ACHN (cell line): ENCODE measurements at regions not wholly inside any gene's neighbourhood (a gene's known extent, or its start where the extent isn't known, plus 50 kb on each side); places are given as distances from the start of the nearest gene placed in this dataset.
"Not testable (repeated sequence)": the region's sequence is repeated elsewhere in the genome, so short reads cannot be mapped to it uniquely, and the experiment has no call there.

Source experiments
- DNase-seq: peaks from one replicate; pipeline ENCODE4 v3.0.0-alpha.2; 2015
- in situ Hi-C: cut with HindIII; loops from 2 replicates; pipeline ENCODE4 v1.10.0; 2017; ENCODE audit warnings: low sequenced_read_pairs, low pct_ligation_motif_present, low pct_unique_long_range_greater_than_20kb

GRCh38 chr4:11693693-11694092 lies 265.0 kb upstream of the HS3ST1 start:
- in situ Hi-C loops: no loop called here
- no peak for DNase-seq

GRCh38 chr4:11691236-11691635 lies 262.5 kb upstream of the HS3ST1 start:
- in situ Hi-C loops: no loop called here
- no peak for DNase-seq

GRCh38 chr4:11687727-11688126 lies 259.0 kb upstream of the HS3ST1 start:
- no peak for DNase-seq
- in situ Hi-C loops: no loop called here

- in situ Hi-C loops: no loop called here
- no peak for DNase-seq
These were observed 256.8 kb upstream of the HS3ST1 start for GRCh38 chr4:11685481-11685880.

- in situ Hi-C loops: no loop called here
- DNase-seq: no peak
These were observed 246.5 kb upstream of the HS3ST1 start for GRCh38 chr4:11675051-11675800.

- no peak for DNase-seq
- in situ Hi-C loops: no loop called here
These were observed 241.6 kb upstream of the HS3ST1 start for GRCh38 chr4:11670304-11670703.

GRCh38 chr4:11669156-11669555 lies 240.5 kb upstream of the HS3ST1 start:
- in situ Hi-C loops: no loop called here
- DNase-seq: no peak

- in situ Hi-C loops: no loop called here
These were observed 234.4 kb upstream of the HS3ST1 start for GRCh38 chr4:11663114-11663513.

GRCh38 chr4:11650801-11651596 lies 222.3 kb upstream of the HS3ST1 start:
- peak; percentile 59 for DNase-seq
- in situ Hi-C loops: no loop called here

More at GRCh38 chr4:11663114-11663513, 234.4 kb upstream of the HS3ST1 start:
- DNase-seq: no peak

- DNase-seq: no peak
- in situ Hi-C loops: no loop called here
These were observed 218.7 kb upstream of the HS3ST1 start for GRCh38 chr4:11647433-11647832.

- in situ Hi-C loops, DNase-seq: not testable (repeated sequence)
These were observed 214.4 kb upstream of the HS3ST1 start for GRCh38 chr4:11643081-11643480.

- in situ Hi-C loops: no loop called here
- DNase-seq: no peak
These were observed 211.9 kb upstream of the HS3ST1 start for GRCh38 chr4:11640584-11640983.

- no peak for DNase-seq
- in situ Hi-C loops: no loop called here
These were observed 207.9 kb upstream of the HS3ST1 start for GRCh38 chr4:11636551-11636950.

GRCh38 chr4:11636031-11636430 lies 207.3 kb upstream of the HS3ST1 start:
- in situ Hi-C loops: no loop called here
- no peak for DNase-seq

GRCh38 chr4:11635342-11635741 lies 206.6 kb upstream of the HS3ST1 start:
- peak; percentile 73 for DNase-seq
- in situ Hi-C loops: no loop called here

- in situ Hi-C loops: no loop called here
- no peak for DNase-seq
These were observed 205.6 kb upstream of the HS3ST1 start for GRCh38 chr4:11634283-11634682.

GRCh38 chr4:11633430-11633829 lies 204.7 kb upstream of the HS3ST1 start:
- DNase-seq: no peak
- in situ Hi-C loops: no loop called here

GRCh38 chr4:11632483-11632882 lies 203.8 kb upstream of the HS3ST1 start:
- DNase-seq: no peak
- in situ Hi-C loops: no loop called here

GRCh38 chr4:11632025-11632424 lies 203.3 kb upstream of the HS3ST1 start:
- in situ Hi-C loops: no loop called here
- no peak for DNase-seq

GRCh38 chr4:11631416-11631815 lies 202.7 kb upstream of the HS3ST1 start:
- in situ Hi-C loops: no loop called here

More at GRCh38 chr4:11631416-11631815, 202.7 kb upstream of the HS3ST1 start:
- DNase-seq: no peak
